Natural killer cell treated with Interleukin-12 subunit alpha and Interleukin-12 subunit beta and Interleukin-15 and Interleukin-18, amount 100 ng/mL, for 72 hours (primary cell): ENCODE measurements at regions not wholly inside any gene's neighbourhood (a gene's known extent, or its start where the extent isn't known, plus 50 kb on each side); places are given as distances from the start of the nearest gene placed in this dataset.

ENCODE experiments used
- ATAC-seq, 2 donors: fragments of 150-1000 bp; cut with Tn5 transposase in 1 of 2; sonication (Bioruptor Pico), chemical (Tn5 transposase) in 1 of 2; 2 replicates each; pipeline ENCODE4 v1.10.0; 2021
- DNase-seq: peaks from one replicate; pipeline ENCODE4 v3.0.0; 2022; ENCODE audit warnings: low spot score
- H3K27ac Mint-ChIP-seq, 2 donors: 1 replicate in 1 of 2; 2 replicates in 1 of 2; pipeline ENCODE4 v1.8.0; 2022; ENCODE audit warnings: mixed read lengths in 2 of 2, mild to moderate bottlenecking in 1 of 2, moderate library complexity in 1 of 2
- H3K27me3 Mint-ChIP-seq, 2 donors: 1 replicate in 1 of 2; 2 replicates in 1 of 2; pipeline ENCODE4 v1.8.0; 2022; ENCODE audit warnings: mixed read lengths in 2 of 2
- H3K36me3 Mint-ChIP-seq: one replicate; pipeline ENCODE4 v1.8.0; 2022; ENCODE audit warnings: mixed read lengths
- H3K4me1 Mint-ChIP-seq, 2 donors: 1 replicate in 1 of 2; 2 replicates in 1 of 2; pipeline ENCODE4 v1.8.0; 2022; ENCODE audit warnings: low read depth in 2 of 2, mixed read lengths in 2 of 2, mild to moderate bottlenecking in 1 of 2
- H3K4me3 Mint-ChIP-seq: one replicate; pipeline ENCODE4 v1.8.0; 2022; ENCODE audit warnings: mixed read lengths
- H3K9me3 Mint-ChIP-seq: 2 replicates; pipeline ENCODE4 v1.8.0; 2022; ENCODE audit warnings: mixed read lengths

GRCh38 chr1:36613721-36614120 is 131.0 kb upstream of the CSF3R start:
- Mint-ChIP-seq H3K9me3 (no peaks in the 10 kb centered on the region), H3K4me1 (no peaks in the 10 kb centered on the region), H3K27me3 (peaks cover 0 to 5% of the 10 kb centered on the region in 2 donors), H3K4me3 (no peak overlapping the region), H3K27ac (no peak overlapping the region), H3K36me3 (no peaks in the 10 kb centered on the region)
- ATAC-seq (peak in 1 of 2 donors; percentile 2), DNase-seq (no peak)

- Mint-ChIP-seq H3K36me3 (no peaks in the 10 kb centered on the region), H3K4me1 (no peaks in the 10 kb centered on the region), H3K27me3 (peaks cover 0 to 5% of the 10 kb centered on the region in 2 donors), H3K9me3 (no peaks in the 10 kb centered on the region), H3K27ac (no peak overlapping the region), H3K4me3 (no peak overlapping the region)
- ATAC-seq (no peak), DNase-seq (no peak)
These were observed 130.2 kb upstream of the CSF3R start for GRCh38 chr1:36612881-36613280.

GRCh38 chr1:36612121-36612520 is 129.4 kb upstream of the CSF3R start:
- ATAC-seq (no peak), DNase-seq (no peak)
- Mint-ChIP-seq H3K36me3 (no peaks in the 10 kb centered on the region), H3K4me1 (peaks cover 6 to 7% of the 10 kb centered on the region in 2 donors), H3K9me3 (no peaks in the 10 kb centered on the region), H3K27ac (no peak overlapping the region), H3K27me3 (peaks cover 0 to 5% of the 10 kb centered on the region in 2 donors), H3K4me3 (no peak overlapping the region)

GRCh38 chr1:36609241-36610027 is 126.7 kb upstream of the CSF3R start:
- peaks cover 22 to 24% of the 10 kb centered on the region in 2 donors for H3K4me1 Mint-ChIP-seq
- H3K36me3 Mint-ChIP-seq: no peaks in the 10 kb centered on the region
- H3K27me3 Mint-ChIP-seq: peaks cover 0 to 5% of the 10 kb centered on the region in 2 donors
- no peak overlapping the region for H3K4me3 Mint-ChIP-seq
- no peak overlapping the region for H3K27ac Mint-ChIP-seq
- ATAC-seq (peak in 1 of 2 donors; percentile 59), DNase-seq (no peak)
- H3K9me3 Mint-ChIP-seq: no peaks in the 10 kb centered on the region

DNA sequence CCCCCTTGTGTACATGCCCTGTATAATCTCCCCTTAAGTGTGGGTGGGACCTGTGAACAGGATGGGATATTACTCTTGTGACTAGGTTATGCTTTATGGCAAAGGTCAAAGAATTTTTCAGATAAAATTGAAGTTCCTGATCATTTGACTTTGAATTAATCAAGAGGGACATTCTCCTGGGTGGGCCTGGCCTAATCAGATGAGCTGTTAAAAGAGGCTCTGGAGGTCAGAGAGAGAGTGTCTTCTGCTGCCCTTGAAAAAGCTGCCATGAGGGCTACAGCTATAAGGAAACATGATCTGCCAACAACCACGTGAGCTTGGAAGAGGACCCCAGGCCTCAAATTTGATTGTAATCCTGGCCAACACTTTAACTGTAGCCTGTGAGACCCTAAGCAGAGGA is 125.6 kb upstream of the CSF3R start:
- H3K4me3 Mint-ChIP-seq: no peak overlapping the region
- ATAC-seq: no peak

DNA sequence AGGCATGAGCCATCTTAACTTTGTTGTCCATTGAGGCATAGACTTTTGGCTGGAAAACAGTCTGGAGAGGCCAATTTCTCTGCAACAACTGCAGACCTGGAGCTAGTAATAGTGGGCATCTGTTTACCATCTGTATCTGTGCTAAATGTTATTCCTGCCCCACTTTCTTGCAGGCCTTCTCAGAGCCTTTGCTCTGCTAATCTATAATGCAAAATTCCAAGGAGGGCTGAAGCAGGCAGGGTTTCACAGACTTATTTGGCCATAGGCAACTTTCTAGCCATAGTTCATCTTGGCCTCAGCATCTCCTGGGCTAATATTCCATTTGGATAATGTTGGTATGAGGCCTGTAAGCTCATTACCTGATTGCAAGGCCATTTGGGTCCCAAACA is 124.5 kb upstream of the CSF3R start:
- H3K27me3 Mint-ChIP-seq: peaks cover 10 to 13% of the 10 kb centered on the region in 2 donors
- ATAC-seq (no peak), DNase-seq (no peak)
- H3K9me3 Mint-ChIP-seq: no peaks in the 10 kb centered on the region
- H3K4me3 Mint-ChIP-seq: no peak overlapping the region
- H3K4me1 Mint-ChIP-seq: peaks cover 24 to 25% of the 10 kb centered on the region in 2 donors
- no peak overlapping the region for H3K27ac Mint-ChIP-seq
- H3K36me3 Mint-ChIP-seq: no peaks in the 10 kb centered on the region

More for the DNA sequence above, 125.6 kb upstream of the CSF3R start:
- Mint-ChIP-seq H3K9me3 (no peaks in the 10 kb centered on the region), H3K27me3 (peaks cover under 1 to 5% of the 10 kb centered on the region in 2 donors), H3K36me3 (no peaks in the 10 kb centered on the region), H3K4me1 (peaks cover 22 to 24% of the 10 kb centered on the region in 2 donors), H3K27ac (no peak overlapping the region)
- DNase-seq: no peak

DNA sequence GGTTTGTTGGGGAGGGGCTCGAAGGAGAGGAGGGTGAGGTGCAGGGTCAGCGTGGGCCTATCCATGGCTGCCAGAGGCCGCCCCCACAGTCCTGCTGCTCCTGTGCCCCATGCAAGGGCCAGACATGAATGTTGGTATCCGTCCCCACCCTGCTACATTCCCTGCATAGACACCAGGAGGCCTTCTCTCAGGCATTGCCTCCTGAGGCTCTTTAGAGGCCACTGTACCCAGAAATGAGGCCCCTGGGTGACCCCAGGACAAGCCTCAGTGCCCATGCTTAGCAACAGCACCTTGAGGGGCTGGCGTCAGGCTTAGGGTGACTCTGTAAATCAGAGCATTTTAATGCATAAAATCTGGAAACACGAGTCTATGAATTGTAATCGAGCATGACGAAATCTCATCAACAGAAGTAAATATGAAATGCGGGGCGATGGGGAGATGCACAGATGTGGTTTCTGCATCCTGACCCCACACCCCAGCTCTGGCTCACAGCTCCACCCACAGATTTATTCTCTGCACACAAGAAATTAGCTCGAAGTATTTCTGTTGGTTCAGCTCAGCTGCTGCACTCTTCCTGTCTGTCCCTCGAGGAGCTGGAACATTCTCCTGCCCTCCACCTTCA is 124.0 kb upstream of the CSF3R start:
- H3K4me3 Mint-ChIP-seq: no peak overlapping the region
- H3K36me3 Mint-ChIP-seq: no peaks in the 10 kb centered on the region
- H3K9me3 Mint-ChIP-seq: no peaks in the 10 kb centered on the region
- no peak for ATAC-seq
- peaks cover 11 to 13% of the 10 kb centered on the region in 2 donors for H3K27me3 Mint-ChIP-seq
- DNase-seq: no peak
- no peak overlapping the region for H3K27ac Mint-ChIP-seq
- peaks cover 24 to 25% of the 10 kb centered on the region in 2 donors for H3K4me1 Mint-ChIP-seq

DNA sequence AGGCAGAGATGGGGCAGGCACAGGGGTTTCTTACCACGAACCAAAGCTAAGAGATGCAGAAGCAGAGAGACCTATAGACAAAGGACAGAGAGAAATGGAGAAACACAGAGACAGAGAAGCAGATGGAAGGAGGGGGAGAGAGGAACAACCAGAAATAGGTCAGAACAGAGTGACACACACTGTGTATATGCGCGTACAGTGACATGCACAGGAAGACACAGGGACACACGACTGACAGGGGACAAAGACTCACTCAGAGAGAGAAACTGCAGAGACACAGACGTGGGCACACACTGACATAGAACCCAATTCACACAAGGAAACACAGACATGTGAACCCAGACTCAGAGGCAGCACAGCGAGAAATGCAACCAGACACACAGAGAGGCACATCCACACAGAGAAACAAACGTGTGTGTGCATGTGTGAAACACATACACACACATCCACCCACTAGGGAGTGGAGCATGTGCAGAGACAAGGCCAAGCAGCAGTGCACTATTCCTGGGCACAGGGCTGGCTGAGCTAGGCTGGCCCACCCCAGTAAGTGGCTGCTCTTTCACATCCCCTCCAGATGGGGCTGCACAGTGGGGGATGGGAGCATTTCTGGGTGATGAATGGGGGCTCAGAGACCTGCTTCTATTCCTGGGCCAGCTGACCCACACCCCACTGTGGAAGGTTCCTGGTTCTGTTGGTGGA is 123.4 kb upstream of the CSF3R start:
- Mint-ChIP-seq H3K36me3 (no peaks in the 10 kb centered on the region), H3K9me3 (no peaks in the 10 kb centered on the region), H3K4me3 (peak overlapping the region; percentile 5), H3K4me1 (peaks cover 24 to 25% of the 10 kb centered on the region in 2 donors), H3K27me3 (peaks cover 18% of the 10 kb centered on the region in 2 donors), H3K27ac (no peak overlapping the region)
- DNase-seq (no peak), ATAC-seq (no peak)

DNA sequence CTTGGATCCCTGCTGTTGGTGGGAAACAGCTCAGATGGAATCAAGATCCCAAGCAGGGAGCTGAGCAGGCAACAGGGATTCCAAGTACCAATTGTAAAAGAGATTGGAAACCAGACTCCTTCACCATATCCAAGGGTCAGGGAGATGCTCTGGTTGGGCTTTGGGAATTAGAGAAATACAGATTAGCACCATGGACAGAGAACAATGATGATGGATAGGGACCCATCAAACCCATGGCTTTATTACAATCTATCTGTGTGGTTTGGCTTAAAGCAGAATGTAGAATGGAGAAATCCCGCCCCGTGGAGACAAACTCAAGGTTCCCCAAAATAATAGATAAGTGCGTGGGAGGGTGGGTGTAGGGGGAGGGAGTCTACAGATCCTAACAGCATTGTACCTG is 120.7 kb upstream of the CSF3R start:
- H3K36me3 Mint-ChIP-seq: no peaks in the 10 kb centered on the region
- H3K27ac Mint-ChIP-seq: no peak overlapping the region
- no peak for ATAC-seq
- DNase-seq: no peak
- H3K4me3 Mint-ChIP-seq: no peak overlapping the region
- peaks cover 24 to 25% of the 10 kb centered on the region in 2 donors for H3K4me1 Mint-ChIP-seq
- peaks cover 13 to 20% of the 10 kb centered on the region in 2 donors for H3K27me3 Mint-ChIP-seq
- no peaks in the 10 kb centered on the region for H3K9me3 Mint-ChIP-seq

DNA sequence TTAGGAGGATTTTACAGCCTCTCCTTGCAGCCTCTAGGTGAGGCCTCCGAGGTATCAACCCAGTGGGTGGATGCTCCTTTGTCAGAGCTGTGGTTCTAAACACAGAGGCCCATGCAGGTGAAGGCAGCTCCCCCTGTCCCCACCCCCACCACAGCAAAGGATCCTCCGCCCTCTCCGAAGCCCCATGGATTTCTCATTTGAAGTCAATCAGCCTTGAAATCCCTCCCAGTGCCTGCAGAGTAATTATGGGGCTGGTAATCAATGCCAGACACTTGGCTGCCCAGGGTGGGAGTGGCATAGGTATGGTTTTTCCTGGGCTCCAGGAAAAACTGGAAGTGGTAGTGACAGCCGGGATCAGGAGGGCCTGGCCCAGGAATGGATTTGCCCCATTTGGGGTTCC is 119.5 kb upstream of the CSF3R start:
- no peak overlapping the region for H3K27ac Mint-ChIP-seq
- H3K9me3 Mint-ChIP-seq: no peaks in the 10 kb centered on the region
- DNase-seq (no peak), ATAC-seq (no peak)
- no peaks in the 10 kb centered on the region for H3K36me3 Mint-ChIP-seq
- H3K4me3 Mint-ChIP-seq: no peak overlapping the region
- peaks cover 18 to 20% of the 10 kb centered on the region in 2 donors for H3K27me3 Mint-ChIP-seq
- peaks cover 18 to 20% of the 10 kb centered on the region in 2 donors for H3K4me1 Mint-ChIP-seq

DNA sequence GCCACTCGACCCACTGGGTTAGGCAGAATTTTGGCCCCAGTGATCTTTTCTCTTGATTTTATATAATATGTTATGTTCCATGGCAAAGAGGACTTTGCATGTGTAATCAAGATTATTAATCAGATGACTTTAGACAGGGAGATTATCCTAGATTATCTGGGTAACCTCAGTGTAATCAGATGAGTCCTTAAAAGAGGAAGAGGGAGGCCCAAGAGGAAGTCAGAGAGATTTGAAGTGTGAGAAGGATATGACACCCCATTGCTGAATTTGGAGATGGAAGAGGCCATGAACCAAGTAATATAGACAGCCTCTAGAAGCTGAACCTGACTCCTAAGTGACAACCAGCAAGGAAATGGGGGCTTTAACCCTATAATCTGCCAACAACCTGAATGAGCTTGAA is 117.1 kb upstream of the CSF3R start:
- Mint-ChIP-seq H3K4me3 (no peak overlapping the region), H3K27ac (no peak overlapping the region), H3K27me3 (peaks cover 20 to 23% of the 10 kb centered on the region in 2 donors), H3K36me3 (no peaks in the 10 kb centered on the region), H3K4me1 (peaks cover 0 to 3% of the 10 kb centered on the region in 2 donors), H3K9me3 (no peaks in the 10 kb centered on the region)
- ATAC-seq (no peak), DNase-seq (no peak)

DNA sequence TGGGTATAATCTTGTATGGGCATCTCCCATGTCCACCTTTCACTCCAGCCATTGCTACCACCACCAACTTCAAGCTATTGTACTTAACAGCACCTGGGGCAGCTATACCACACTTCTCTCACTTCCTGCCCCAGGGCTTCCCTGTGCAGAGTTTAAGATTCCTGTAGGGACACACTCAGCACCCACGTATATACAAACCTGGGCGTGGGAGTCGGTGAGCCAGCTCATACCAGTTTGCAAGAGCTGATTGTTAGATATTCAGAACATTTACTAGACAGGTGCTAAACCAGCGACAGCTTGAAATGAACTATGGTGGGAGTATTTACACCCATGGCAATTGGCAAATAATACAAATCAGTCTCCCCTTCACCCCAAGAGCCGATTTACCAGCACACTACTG is 114.8 kb upstream of the CSF3R start:
- H3K27ac Mint-ChIP-seq: no peak overlapping the region
- H3K36me3 Mint-ChIP-seq: no peaks in the 10 kb centered on the region

DNA sequence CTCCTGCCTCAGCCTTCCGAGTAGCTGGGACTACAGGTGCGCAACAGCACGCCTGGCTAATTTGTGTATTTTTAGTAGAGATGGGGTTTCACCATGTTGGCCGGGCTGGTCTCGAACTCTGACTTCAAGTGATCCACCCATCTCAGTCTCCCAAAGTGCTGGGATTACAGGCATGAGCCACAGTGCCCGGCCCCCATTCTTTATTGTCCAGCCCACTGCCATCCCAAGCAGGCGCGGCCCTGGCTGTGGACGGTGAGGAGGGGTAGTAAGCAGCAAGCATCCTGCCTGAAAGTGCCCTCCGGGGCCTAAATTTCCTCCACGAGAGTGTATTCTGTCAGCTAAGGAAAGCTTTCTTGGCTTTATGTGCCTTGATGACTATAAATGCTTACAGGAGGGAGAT is 113.2 kb upstream of the CSF3R start:
- H3K27me3 Mint-ChIP-seq: peaks cover 6 to 14% of the 10 kb centered on the region in 2 donors
- no peak overlapping the region for H3K27ac Mint-ChIP-seq
- DNase-seq: no peak
- H3K36me3 Mint-ChIP-seq: no peaks in the 10 kb centered on the region
- ATAC-seq: no peak
- peaks cover 2 to 4% of the 10 kb centered on the region in 2 donors for H3K4me1 Mint-ChIP-seq
- no peaks in the 10 kb centered on the region for H3K9me3 Mint-ChIP-seq
- no peak overlapping the region for H3K4me3 Mint-ChIP-seq

More for the DNA sequence above, 114.8 kb upstream of the CSF3R start:
- no peak overlapping the region for H3K4me3 Mint-ChIP-seq
- ATAC-seq (no peak), DNase-seq (no peak)
- H3K4me1 Mint-ChIP-seq: no peaks in the 10 kb centered on the region
- H3K27me3 Mint-ChIP-seq: peaks cover 12 to 16% of the 10 kb centered on the region in 2 donors
- no peaks in the 10 kb centered on the region for H3K9me3 Mint-ChIP-seq

DNA sequence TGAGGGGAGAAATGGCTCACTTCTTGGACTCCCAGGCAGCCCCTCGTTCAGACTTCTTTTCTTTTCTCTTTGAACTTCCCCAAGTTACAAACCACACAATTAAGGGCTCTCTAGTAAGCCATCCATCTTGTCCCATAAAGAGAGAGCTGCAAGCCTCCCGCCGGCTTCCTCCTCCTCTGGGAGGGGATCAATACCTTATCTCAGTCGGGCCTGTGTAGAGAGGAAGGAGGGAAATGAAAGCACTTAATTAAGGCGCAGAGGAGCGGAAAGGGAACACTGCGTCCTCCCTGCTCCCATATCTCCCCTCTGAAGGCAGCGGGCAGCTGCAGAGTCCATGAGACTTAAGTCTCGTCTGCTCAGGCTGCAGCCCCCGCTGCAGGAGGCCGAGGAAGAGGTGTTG is 112.6 kb upstream of the CSF3R start:
- Mint-ChIP-seq H3K4me3 (no peak overlapping the region), H3K9me3 (no peaks in the 10 kb centered on the region), H3K36me3 (no peaks in the 10 kb centered on the region), H3K4me1 (peaks cover 3 to 5% of the 10 kb centered on the region in 2 donors), H3K27me3 (peaks cover 10 to 15% of the 10 kb centered on the region in 2 donors), H3K27ac (no peak overlapping the region)
- no peak for DNase-seq
- ATAC-seq: no peak
